ENCODE measurements at regions not wholly inside any gene's neighbourhood (a gene's known extent, or its start where the extent isn't known, plus 50 kb on each side); places are given as distances from the start of the nearest gene placed in this dataset.

- TF ChIP-seq CTCF (IDR thresholded peaks at IDR 0.05) (no peak), EZH2phosphoT487 (IDR thresholded peaks at IDR 0.05) (no peak), EZH2 (IDR thresholded peaks at IDR 0.05) (no peak)
Measured at GRCh38 chr9:118281772-118282171, 577.6 kb downstream of the TLR4 start.
